ENCODE measurements at regions not wholly inside any gene's neighbourhood (a gene's known extent, or its start where the extent isn't known, plus 50 kb on each side); places are given as distances from the start of the nearest gene placed in this dataset.

GRCh38 chr13:100817928-100818327 lies 143.3 kb upstream of the TMTC4 start:
- TF ChIP-seq EZH2 (IDR thresholded peaks at IDR 0.05; ENCODE audit: low read depth, low read length, severe bottlenecking) = no peak
- no peak for TF ChIP-seq E2F6 (IDR thresholded peaks at IDR 0.05)
- no peak for TF ChIP-seq POLR2AphosphoS5 (IDR thresholded peaks at IDR 0.05; ENCODE audit: low read depth, low read length)
- no peak for TF ChIP-seq TAF1 (IDR thresholded peaks at IDR 0.05; ENCODE audit: low read depth, low read length)
- no peak for TF ChIP-seq CTCF (IDR thresholded peaks at IDR 0.05; ENCODE audit: control extremely low read depth in 1 of 3, insufficient read depth in 1 of 3, low read depth in 1 of 3, low read length in 3 of 3)
- TF ChIP-seq RAD21 (IDR thresholded peaks at IDR 0.05 in 1 of 2, conservative IDR thresholded peaks at IDR 0.05 in 1 of 2; ENCODE audit: low read depth in 2 of 2, low read length in 2 of 2) = no peak
- TF ChIP-seq ZNF274 (IDR thresholded peaks at IDR 0.05; ENCODE audit: borderline replicate concordance, extremely low read depth, low read length) = no peak
- no peak for TF ChIP-seq POLR2A (IDR thresholded peaks at IDR 0.05; ENCODE audit: control extremely low read depth in 1 of 2, low read depth in 2 of 2, low read length in 2 of 2)
